HCT116 (cell line): ENCODE measurements at regions not wholly inside any gene's neighbourhood (a gene's known extent, or its start where the extent isn't known, plus 50 kb on each side); places are given as distances from the start of the nearest gene placed in this dataset.
A peak's percentile ranks its signal among the peaks of the same experiment; 100 is the strongest.

Source experiments
- EGR1 ChIP-seq: IDR thresholded peaks from 2 replicates; pipeline ENCODE4 v1.6.1; 2012; ENCODE audit warnings: low read depth
- EZH2 ChIP-seq: fragments of 200-600 bp; sonication (generic); IDR thresholded peaks from 2 replicates; pipeline ENCODE4 v1.6.1; 2017; ENCODE audit warnings: antibody characterized with exemption, mixed run types
- EZH2phosphoT487 ChIP-seq: fragments of 200-600 bp; IDR thresholded peaks from 2 replicates; pipeline ENCODE4 v1.6.1; 2018; ENCODE audit warnings: antibody characterized with exemption, borderline replicate concordance
- POLR2A ChIP-seq: IDR thresholded peaks from 2 replicates; pipeline ENCODE4 v1.7.0; 2011; ENCODE audit warnings: borderline replicate concordance; ENCODE audit not compliant: insufficient read depth, insufficient read length; ENCODE audit errors: extremely low read depth
- POLR2AphosphoS5 ChIP-seq: IDR thresholded peaks from 2 replicates; pipeline ENCODE4 v1.6.1; 2011; ENCODE audit warnings: mild to moderate bottlenecking, low read depth, low read length, moderate library complexity
- RAD21 ChIP-seq: IDR thresholded peaks from 2 replicates; pipeline ENCODE4 v1.6.1; 2012; ENCODE audit warnings: low read depth, mild to moderate bottlenecking
- ZNF274 ChIP-seq: fragments of 200-500 bp; sonication (Bioruptor generic); IDR thresholded peaks from 2 replicates; pipeline ENCODE4 v1.6.1; 2014; ENCODE audit warnings: mild to moderate bottlenecking, low read depth, low read length, inconsistent platforms
- TF ChIP-seq, protein P1 (sequence below), 3 experiments: fragments of 200-600 bp in 1 of 3; sonication (generic) in 1 of 3; IDR thresholded peaks in 2 of 3; conservative IDR thresholded peaks in 1 of 3; 2 replicates each; pipeline ENCODE4 v1.5.1; 2012 to 2017; ENCODE audit warnings: low read depth in 2 of 3, low read length in 2 of 3, antibody characterized with exemption in 1 of 3, borderline replicate concordance in 1 of 3, control low read depth in 1 of 3, mild to moderate bottlenecking in 1 of 3, mixed read lengths in 1 of 3, mixed run types in 1 of 3, moderate library complexity in 1 of 3; ENCODE audit not compliant: insufficient read depth in 1 of 3
- TF ChIP-seq, protein P2 (sequence below): IDR thresholded peaks from 2 replicates; pipeline ENCODE4 v1.6.1; 2012; ENCODE audit warnings: low read depth

DNA sequence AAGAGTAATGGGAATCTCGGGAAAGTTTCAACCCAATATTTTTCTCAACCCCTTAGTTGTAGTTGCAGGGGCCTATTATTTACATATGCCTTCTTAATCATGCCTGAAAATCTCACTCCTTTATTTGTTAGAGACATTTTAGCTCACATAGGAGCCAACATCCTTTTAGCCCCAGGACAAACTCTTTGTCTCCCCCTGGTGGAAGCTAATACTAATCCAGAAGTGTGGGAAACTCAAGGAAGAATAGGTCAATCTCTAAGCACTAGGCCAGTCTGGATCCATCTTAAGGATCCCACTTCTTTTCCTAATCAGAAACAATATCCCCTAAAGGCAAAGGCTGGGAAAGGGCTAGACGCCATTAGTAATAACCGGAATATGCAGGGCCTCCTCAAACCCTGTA is 550.9 kb upstream of the PKDCC start:
- TF ChIP-seq, protein P1, sequence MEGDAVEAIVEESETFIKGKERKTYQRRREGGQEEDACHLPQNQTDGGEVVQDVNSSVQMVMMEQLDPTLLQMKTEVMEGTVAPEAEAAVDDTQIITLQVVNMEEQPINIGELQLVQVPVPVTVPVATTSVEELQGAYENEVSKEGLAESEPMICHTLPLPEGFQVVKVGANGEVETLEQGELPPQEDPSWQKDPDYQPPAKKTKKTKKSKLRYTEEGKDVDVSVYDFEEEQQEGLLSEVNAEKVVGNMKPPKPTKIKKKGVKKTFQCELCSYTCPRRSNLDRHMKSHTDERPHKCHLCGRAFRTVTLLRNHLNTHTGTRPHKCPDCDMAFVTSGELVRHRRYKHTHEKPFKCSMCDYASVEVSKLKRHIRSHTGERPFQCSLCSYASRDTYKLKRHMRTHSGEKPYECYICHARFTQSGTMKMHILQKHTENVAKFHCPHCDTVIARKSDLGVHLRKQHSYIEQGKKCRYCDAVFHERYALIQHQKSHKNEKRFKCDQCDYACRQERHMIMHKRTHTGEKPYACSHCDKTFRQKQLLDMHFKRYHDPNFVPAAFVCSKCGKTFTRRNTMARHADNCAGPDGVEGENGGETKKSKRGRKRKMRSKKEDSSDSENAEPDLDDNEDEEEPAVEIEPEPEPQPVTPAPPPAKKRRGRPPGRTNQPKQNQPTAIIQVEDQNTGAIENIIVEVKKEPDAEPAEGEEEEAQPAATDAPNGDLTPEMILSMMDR (IDR thresholded peaks at IDR 0.05 in 2 of 3, conservative IDR thresholded peaks at IDR 0.05 in 1 of 3; ENCODE audit: borderline replicate concordance in 1 of 3, insufficient read depth in 1 of 3, low read depth in 2 of 3, low read length in 2 of 3): peak; percentile 5 to 55 (median 46); a peak in 4 of 6 replicates
- TF ChIP-seq POLR2AphosphoS5: no peak
- no peak for TF ChIP-seq POLR2A
- TF ChIP-seq, protein P2, sequence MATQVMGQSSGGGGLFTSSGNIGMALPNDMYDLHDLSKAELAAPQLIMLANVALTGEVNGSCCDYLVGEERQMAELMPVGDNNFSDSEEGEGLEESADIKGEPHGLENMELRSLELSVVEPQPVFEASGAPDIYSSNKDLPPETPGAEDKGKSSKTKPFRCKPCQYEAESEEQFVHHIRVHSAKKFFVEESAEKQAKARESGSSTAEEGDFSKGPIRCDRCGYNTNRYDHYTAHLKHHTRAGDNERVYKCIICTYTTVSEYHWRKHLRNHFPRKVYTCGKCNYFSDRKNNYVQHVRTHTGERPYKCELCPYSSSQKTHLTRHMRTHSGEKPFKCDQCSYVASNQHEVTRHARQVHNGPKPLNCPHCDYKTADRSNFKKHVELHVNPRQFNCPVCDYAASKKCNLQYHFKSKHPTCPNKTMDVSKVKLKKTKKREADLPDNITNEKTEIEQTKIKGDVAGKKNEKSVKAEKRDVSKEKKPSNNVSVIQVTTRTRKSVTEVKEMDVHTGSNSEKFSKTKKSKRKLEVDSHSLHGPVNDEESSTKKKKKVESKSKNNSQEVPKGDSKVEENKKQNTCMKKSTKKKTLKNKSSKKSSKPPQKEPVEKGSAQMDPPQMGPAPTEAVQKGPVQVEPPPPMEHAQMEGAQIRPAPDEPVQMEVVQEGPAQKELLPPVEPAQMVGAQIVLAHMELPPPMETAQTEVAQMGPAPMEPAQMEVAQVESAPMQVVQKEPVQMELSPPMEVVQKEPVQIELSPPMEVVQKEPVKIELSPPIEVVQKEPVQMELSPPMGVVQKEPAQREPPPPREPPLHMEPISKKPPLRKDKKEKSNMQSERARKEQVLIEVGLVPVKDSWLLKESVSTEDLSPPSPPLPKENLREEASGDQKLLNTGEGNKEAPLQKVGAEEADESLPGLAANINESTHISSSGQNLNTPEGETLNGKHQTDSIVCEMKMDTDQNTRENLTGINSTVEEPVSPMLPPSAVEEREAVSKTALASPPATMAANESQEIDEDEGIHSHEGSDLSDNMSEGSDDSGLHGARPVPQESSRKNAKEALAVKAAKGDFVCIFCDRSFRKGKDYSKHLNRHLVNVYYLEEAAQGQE: no peak
- TF ChIP-seq EZH2phosphoT487: no peak
- TF ChIP-seq EZH2: no peak
- TF ChIP-seq RAD21: 0 out of 2 replicates have a peak, but pooled peaks have one; percentile 14
- no peak for TF ChIP-seq EGR1
- no peak for TF ChIP-seq ZNF274
